Erythroblast (primary cell): ENCODE measurements at regions not wholly inside any gene's neighbourhood (a gene's known extent, or its start where the extent isn't known, plus 50 kb on each side); places are given as distances from the start of the nearest gene placed in this dataset.

Experiments used
- GATA1 ChIP-seq: IDR thresholded peaks from 2 replicates; pipeline ENCODE4 v1.6.1; 2011; ENCODE audit warnings: low read depth, mild to moderate bottlenecking, control low read depth, low read length, moderate library complexity
- POLR2A ChIP-seq: IDR thresholded peaks from 2 replicates; pipeline ENCODE4 v1.6.1; 2011; ENCODE audit warnings: mild to moderate bottlenecking, low read length

GRCh38 chr3:157769378-157769777, 266.2 kb upstream of the VEPH1 start:
- TF ChIP-seq POLR2A = no peak
- TF ChIP-seq GATA1 = no peak
